BJ (cell line): ENCODE measurements at regions not wholly inside any gene's neighbourhood (a gene's known extent, or its start where the extent isn't known, plus 50 kb on each side); places are given as distances from the start of the nearest gene placed in this dataset.

Experiments used
- CTCF ChIA-PET: fragments of 350-600 bp; formaldehyde crosslinking; extraction: SDS; loops from one replicate; lab custom pipeline; 2021; ENCODE audit warnings: antibody characterized with exemption, inconsistent platforms; lab: Yijun Ruan, JAX
- POLR2A ChIA-PET: fragments of 300-600 bp; sonication (Branson Sonifier 250); formaldehyde crosslinking; extraction: SDS; loops from one replicate; lab custom pipeline; 2021; ENCODE audit warnings: antibody characterized with exemption; lab: Charles Lee
- DNase-seq: peaks from one replicate; pipeline ENCODE4 v3.0.0-alpha.2; 2011; ENCODE audit warnings: low read depth
- H3K27me3 ChIP-seq: 2 replicates; pipeline ENCODE4 v1.6.0; 2011; ENCODE audit warnings: low read length; ENCODE audit not compliant: control insufficient read depth, insufficient read depth
- H3K36me3 ChIP-seq: 2 replicates; pipeline ENCODE4 v1.5.1; 2011; ENCODE audit warnings: low read length; ENCODE audit not compliant: control insufficient read depth, insufficient read depth
- H3K4me3 ChIP-seq: 2 replicates; pipeline ENCODE4 v1.5.1; 2011; ENCODE audit warnings: low read depth, mild to moderate bottlenecking, control low read depth, low read length
- CTCF ChIP-seq: IDR thresholded peaks from 2 replicates; pipeline ENCODE4 v1.5.1; 2011; ENCODE audit warnings: low read depth, mild to moderate bottlenecking, control low read depth, inconsistent platforms, low read length, moderate library complexity; ENCODE audit not compliant: insufficient read depth

- Histone ChIP-seq H3K27me3 (no peaks in the 10 kb centered on the region), H3K36me3 (no peaks in the 10 kb centered on the region), H3K4me3 (no peak overlapping the region)
- ChIA-PET CTCF (no interaction called here), POLR2A (no interaction called here)
- DNase-seq = no peak
- no peak for TF ChIP-seq CTCF
Measured at GRCh38 chr1:4032571-4032970, 132.5 kb upstream of the C1orf174 start.

GRCh38 chr1:4033129-4033676 is 133.1 kb upstream of the C1orf174 start:
- H3K4me3 ChIP-seq = no peak overlapping the region
- TF ChIP-seq CTCF = no peak
- no peaks in the 10 kb centered on the region for H3K27me3 ChIP-seq
- no peaks in the 10 kb centered on the region for H3K36me3 ChIP-seq
- POLR2A ChIA-PET = no interaction called here
- CTCF ChIA-PET = no interaction called here
- DNase-seq = no peak

- POLR2A ChIA-PET = no interaction called here
- no peak for DNase-seq
- CTCF ChIA-PET = no interaction called here
- Histone ChIP-seq H3K27me3 (no peaks in the 10 kb centered on the region), H3K4me3 (no peak overlapping the region), H3K36me3 (no peaks in the 10 kb centered on the region)
- no peak for TF ChIP-seq CTCF
Measured at GRCh38 chr1:4033713-4034112, 133.6 kb upstream of the C1orf174 start.

- H3K4me3 ChIP-seq = no peak overlapping the region
- TF ChIP-seq CTCF = no peak
- ChIA-PET CTCF (no interaction called here), POLR2A (no interaction called here)
- no peaks in the 10 kb centered on the region for H3K27me3 ChIP-seq
- DNase-seq = no peak
- no peaks in the 10 kb centered on the region for H3K36me3 ChIP-seq
Measured at GRCh38 chr1:4034318-4034887, 134.3 kb upstream of the C1orf174 start.

GRCh38 chr1:4044967-4045366 is 144.9 kb upstream of the C1orf174 start:
- TF ChIP-seq CTCF = no peak
- no peak overlapping the region for H3K4me3 ChIP-seq
- CTCF ChIA-PET = no interaction called here

More at GRCh38 chr1:4044967-4045366, 144.9 kb upstream of the C1orf174 start:
- Histone ChIP-seq H3K27me3 (no peaks in the 10 kb centered on the region), H3K36me3 (no peaks in the 10 kb centered on the region)
- DNase-seq = no peak
- POLR2A ChIA-PET = no interaction called here
